Endodermal cell (in vitro differentiated cells): ENCODE measurements at regions not wholly inside any gene's neighbourhood (a gene's known extent, or its start where the extent isn't known, plus 50 kb on each side); places are given as distances from the start of the nearest gene placed in this dataset.

ENCODE experiments used
- DNase-seq: peaks from one replicate; pipeline ENCODE4 v3.0.0-alpha.2; 2017
- H3K27ac ChIP-seq: 2 replicates; pipeline ENCODE4 v1.5.1; 2013; ENCODE audit warnings: mild to moderate bottlenecking, low read depth, low read length, moderate library complexity
- H3K27me3 ChIP-seq: 2 replicates; pipeline ENCODE4 v1.6.1; 2013; ENCODE audit warnings: mild to moderate bottlenecking, low read length, moderate library complexity; ENCODE audit not compliant: insufficient read depth, control insufficient read depth, poor library complexity, severe bottlenecking
- H3K36me3 ChIP-seq: 2 replicates; pipeline ENCODE4 v1.7.0; 2013; ENCODE audit warnings: mild to moderate bottlenecking, low read length, moderate library complexity; ENCODE audit not compliant: control insufficient read depth, insufficient read depth
- H3K4me1 ChIP-seq: one replicate; pipeline ENCODE4 v1.7.0; 2013; ENCODE audit warnings: low read length; ENCODE audit not compliant: control insufficient read depth, insufficient read depth
- H3K4me3 ChIP-seq: 2 replicates; pipeline ENCODE4 v1.5.1; 2013; ENCODE audit warnings: mild to moderate bottlenecking, low read length, moderate library complexity
- H3K9ac ChIP-seq: 2 replicates; pipeline ENCODE4 v1.6.1; 2013; ENCODE audit warnings: mild to moderate bottlenecking, low read length, moderate library complexity; ENCODE audit not compliant: poor library complexity, severe bottlenecking; ENCODE audit errors: extremely low read depth
- H3K9me3 ChIP-seq: 2 replicates; pipeline ENCODE4 v1.6.1; 2013; ENCODE audit warnings: mild to moderate bottlenecking, low read length, moderate library complexity; ENCODE audit not compliant: control insufficient read depth
- H3K27ac Mint-ChIP-seq: 2 replicates; pipeline ENCODE4 v1.8.0; 2020; ENCODE audit warnings: mixed read lengths
- H3K27me3 Mint-ChIP-seq: 2 replicates; pipeline ENCODE4 v1.8.0; 2021; ENCODE audit warnings: mild to moderate bottlenecking, mixed read lengths; ENCODE audit not compliant: insufficient read depth
- H3K36me3 Mint-ChIP-seq: 2 replicates; pipeline ENCODE4 v1.8.0; 2020; ENCODE audit warnings: low read depth, mixed read lengths
- H3K4me1 Mint-ChIP-seq: 2 replicates; pipeline ENCODE4 v1.8.0; 2020; ENCODE audit warnings: mixed read lengths
- H3K4me3 Mint-ChIP-seq: 2 replicates; pipeline ENCODE4 v1.8.0; 2020; ENCODE audit warnings: mild to moderate bottlenecking, moderate library complexity, mixed read lengths
- H3K9me3 Mint-ChIP-seq: 2 replicates; pipeline ENCODE4 v1.8.0; 2020; ENCODE audit warnings: mild to moderate bottlenecking, mixed read lengths
- WGBS, 2 experiments: methylation state at CpG; one replicate each; pipeline versions ENCODE4 v1.1.5 to v1.1.7; 2013; ENCODE audit warnings: missing lambda C conversion rate in 2 of 2, mixed read lengths in 1 of 2; ENCODE audit not compliant: insufficient coverage in 1 of 2, insufficient read length in 1 of 2; 5-methylcytosine and 5-hydroxymethylcytosine counted together
- TF ChIP-seq, protein P1 (sequence below): fragments of 200-600 bp; sonication (generic); conservative IDR thresholded peaks from 2 replicates; pipeline ENCODE4 v1.5.0; 2021; ENCODE audit warnings: antibody characterized with exemption, mild to moderate bottlenecking

DNA sequence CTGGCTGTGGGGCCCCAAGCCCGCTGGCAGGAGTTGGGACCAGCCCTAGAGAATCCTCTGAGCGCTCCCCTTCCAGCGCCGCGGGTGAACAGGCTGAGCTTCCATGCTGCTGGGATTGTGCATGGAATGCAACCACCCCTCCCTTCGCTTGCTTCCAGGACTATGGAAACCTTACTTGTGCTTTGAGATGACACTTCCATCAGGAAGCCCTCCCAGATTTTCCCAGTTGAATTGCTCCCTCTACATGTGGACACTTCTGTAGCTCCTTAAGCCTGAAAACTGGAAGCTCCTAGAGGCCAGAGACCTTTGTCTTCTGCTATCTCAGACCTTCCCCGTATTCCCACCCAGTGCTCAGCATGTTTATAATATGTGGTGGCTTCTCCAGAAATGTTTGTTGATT, 213.2 kb upstream of the RPL38 start:
- no peaks in the 10 kb centered on the region for H3K36me3 Mint-ChIP-seq

GRCh38 chr17:73991260-73991659, 212.2 kb upstream of the RPL38 start:
- 84 to 86% methylated on average over 3 to 5 of the region's 5 CpGs for WGBS, 2 experiments
- Mint-ChIP-seq H3K27ac (no peak overlapping the region), H3K36me3 (no peaks in the 10 kb centered on the region), H3K4me1 (peaks cover 9% of the 10 kb centered on the region), H3K4me3 (no peak overlapping the region), H3K9me3 (no peaks in the 10 kb centered on the region), H3K27me3 (no peaks in the 10 kb centered on the region)
- Histone ChIP-seq H3K27me3 (no peaks in the 10 kb centered on the region), H3K4me1 (no peaks in the 10 kb centered on the region), H3K9me3 (no peaks in the 10 kb centered on the region), H3K9ac (no peak overlapping the region), H3K4me3 (no peak overlapping the region), H3K27ac (no peak overlapping the region), H3K36me3 (no peaks in the 10 kb centered on the region)
- TF ChIP-seq, protein P1, sequence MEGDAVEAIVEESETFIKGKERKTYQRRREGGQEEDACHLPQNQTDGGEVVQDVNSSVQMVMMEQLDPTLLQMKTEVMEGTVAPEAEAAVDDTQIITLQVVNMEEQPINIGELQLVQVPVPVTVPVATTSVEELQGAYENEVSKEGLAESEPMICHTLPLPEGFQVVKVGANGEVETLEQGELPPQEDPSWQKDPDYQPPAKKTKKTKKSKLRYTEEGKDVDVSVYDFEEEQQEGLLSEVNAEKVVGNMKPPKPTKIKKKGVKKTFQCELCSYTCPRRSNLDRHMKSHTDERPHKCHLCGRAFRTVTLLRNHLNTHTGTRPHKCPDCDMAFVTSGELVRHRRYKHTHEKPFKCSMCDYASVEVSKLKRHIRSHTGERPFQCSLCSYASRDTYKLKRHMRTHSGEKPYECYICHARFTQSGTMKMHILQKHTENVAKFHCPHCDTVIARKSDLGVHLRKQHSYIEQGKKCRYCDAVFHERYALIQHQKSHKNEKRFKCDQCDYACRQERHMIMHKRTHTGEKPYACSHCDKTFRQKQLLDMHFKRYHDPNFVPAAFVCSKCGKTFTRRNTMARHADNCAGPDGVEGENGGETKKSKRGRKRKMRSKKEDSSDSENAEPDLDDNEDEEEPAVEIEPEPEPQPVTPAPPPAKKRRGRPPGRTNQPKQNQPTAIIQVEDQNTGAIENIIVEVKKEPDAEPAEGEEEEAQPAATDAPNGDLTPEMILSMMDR = no peak
- peak; percentile 71 for DNase-seq

More for the DNA sequence above, 213.2 kb upstream of the RPL38 start:
- no peak overlapping the region for H3K27ac ChIP-seq
- no peaks in the 10 kb centered on the region for H3K9me3 ChIP-seq
- DNase-seq = no peak
- H3K36me3 ChIP-seq = no peaks in the 10 kb centered on the region
- Mint-ChIP-seq H3K27ac (no peak overlapping the region), H3K9me3 (no peaks in the 10 kb centered on the region), H3K4me1 (peaks cover 9% of the 10 kb centered on the region), H3K4me3 (no peak overlapping the region), H3K27me3 (no peaks in the 10 kb centered on the region)
- no peak overlapping the region for H3K4me3 ChIP-seq
- H3K9ac ChIP-seq = no peak overlapping the region
- H3K27me3 ChIP-seq = no peaks in the 10 kb centered on the region
- TF ChIP-seq, protein P1 = no peak
- no peaks in the 10 kb centered on the region for H3K4me1 ChIP-seq
- WGBS, 2 experiments = 95 to 98% methylated on average over 6 to 7 of the region's 7 CpGs

DNA sequence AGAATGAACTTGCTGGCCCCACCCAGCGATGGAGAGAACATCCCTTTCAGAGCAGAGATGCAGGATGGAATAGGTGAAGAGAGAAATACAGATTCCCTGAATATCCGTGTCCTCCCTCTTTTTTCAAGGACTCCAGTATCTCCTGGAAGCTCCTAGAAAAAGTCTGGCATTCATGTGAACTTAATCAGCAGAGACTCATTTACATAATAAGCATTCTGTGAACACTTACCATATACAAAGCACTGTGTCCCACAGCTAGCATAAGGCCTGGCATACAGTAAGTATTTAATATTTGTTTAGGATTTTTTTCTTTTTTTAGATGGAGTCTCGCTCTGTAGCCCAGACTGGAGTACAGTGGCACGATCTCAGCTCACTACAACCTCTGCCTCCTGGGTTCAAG, 208.5 kb upstream of the RPL38 start:
- Mint-ChIP-seq H3K4me1 (peaks cover 16% of the 10 kb centered on the region), H3K27me3 (peaks cover 3% of the 10 kb centered on the region), H3K27ac (no peak overlapping the region), H3K36me3 (no peaks in the 10 kb centered on the region), H3K4me3 (no peak overlapping the region), H3K9me3 (no peaks in the 10 kb centered on the region)
- Histone ChIP-seq H3K36me3 (no peaks in the 10 kb centered on the region), H3K27me3 (no peaks in the 10 kb centered on the region), H3K9me3 (no peaks in the 10 kb centered on the region), H3K4me3 (no peak overlapping the region), H3K9ac (no peak overlapping the region), H3K4me1 (no peaks in the 10 kb centered on the region), H3K27ac (no peak overlapping the region)
- no peak for DNase-seq
- TF ChIP-seq, protein P1 = no peak
- WGBS, 2 experiments = 97 to 100% methylated on average over 2 to 4 of the region's 4 CpGs
